H9 (cell line): ENCODE measurements at regions not wholly inside any gene's neighbourhood (a gene's known extent, or its start where the extent isn't known, plus 50 kb on each side); places are given as distances from the start of the nearest gene placed in this dataset.

Experiments
- DNase-seq: peaks from one replicate; pipeline ENCODE4 v3.0.0-alpha.2; 2017
- H2AFZ ChIP-seq: one replicate; pipeline ENCODE4 v1.6.1; 2013; ENCODE audit warnings: mild to moderate bottlenecking, low read length, control low read depth, moderate library complexity
- H2AK5ac ChIP-seq: 2 replicates; pipeline ENCODE4 v1.6.1; 2013; ENCODE audit warnings: low read length, control low read depth, mixed read lengths; ENCODE audit not compliant: insufficient read length
- H2BK120ac ChIP-seq: one replicate; pipeline ENCODE4 v1.6.1; 2013; ENCODE audit warnings: low read depth, mild to moderate bottlenecking, low read length, control low read depth, inconsistent platforms; ENCODE audit not compliant: poor library complexity, severe bottlenecking
- H2BK12ac ChIP-seq: 2 replicates; pipeline ENCODE4 v1.6.1; 2013; ENCODE audit warnings: low read length, control low read depth, mixed read lengths, low read depth; ENCODE audit not compliant: insufficient read length
- H2BK15ac ChIP-seq: 2 replicates; pipeline ENCODE4 v1.6.1; 2013; ENCODE audit warnings: low read depth, low read length, control low read depth
- H2BK20ac ChIP-seq: one replicate; pipeline ENCODE4 v1.6.1; 2013; ENCODE audit warnings: low read depth, mild to moderate bottlenecking, low read length, control low read depth, inconsistent platforms; ENCODE audit not compliant: poor library complexity, severe bottlenecking
- H2BK5ac ChIP-seq: 2 replicates; pipeline ENCODE4 v1.6.1; 2013; ENCODE audit warnings: low read length, control low read depth, mixed read lengths; ENCODE audit not compliant: insufficient read length
- H3K14ac ChIP-seq: 2 replicates; pipeline ENCODE4 v1.6.1; 2013; ENCODE audit warnings: low read length, control low read depth; ENCODE audit not compliant: insufficient read depth
- H3K18ac ChIP-seq: 2 replicates; pipeline ENCODE4 v1.6.1; 2013; ENCODE audit warnings: low read depth, mild to moderate bottlenecking, mixed read lengths, low read length, control low read depth; ENCODE audit not compliant: insufficient read length
- H3K23ac ChIP-seq: 2 replicates; pipeline ENCODE4 v1.6.1; 2013; ENCODE audit warnings: low read length, control low read depth, mixed read lengths, low read depth; ENCODE audit not compliant: insufficient read length
- H3K23me2 ChIP-seq: 2 replicates; pipeline ENCODE4 v1.6.1; 2013; ENCODE audit warnings: low read depth, mild to moderate bottlenecking, mixed read lengths, low read length, control low read depth; ENCODE audit not compliant: insufficient read length, poor library complexity, severe bottlenecking
- H3K27ac ChIP-seq: 2 replicates; pipeline ENCODE4 v1.5.1; 2013; ENCODE audit warnings: low read length, control low read depth, mixed read lengths, low read depth; ENCODE audit not compliant: insufficient read length
- H3K27me3 ChIP-seq: 2 replicates; pipeline ENCODE4 v1.6.1; 2013; ENCODE audit warnings: low read length, control low read depth, inconsistent platforms; ENCODE audit not compliant: insufficient read depth
- H3K4ac ChIP-seq: 2 replicates; pipeline ENCODE4 v1.6.1; 2013; ENCODE audit warnings: low read depth, mild to moderate bottlenecking, control low read depth, inconsistent platforms, low read length, moderate library complexity
- H3K4me1 ChIP-seq: 2 replicates; pipeline ENCODE4 v1.6.1; 2013; ENCODE audit warnings: low read length, control low read depth, inconsistent platforms; ENCODE audit not compliant: insufficient read depth
- H3K4me2 ChIP-seq: 2 replicates; pipeline ENCODE4 v1.6.1; 2013; ENCODE audit warnings: low read length, control low read depth, mixed read lengths; ENCODE audit not compliant: insufficient read length, insufficient read depth
- H3K56ac ChIP-seq: 2 replicates; pipeline ENCODE4 v1.6.1; 2013; ENCODE audit warnings: low read depth, mild to moderate bottlenecking, mixed read lengths, low read length, control low read depth; ENCODE audit not compliant: insufficient read length
- H3K79me1 ChIP-seq: 2 replicates; pipeline ENCODE4 v1.6.1; 2013; ENCODE audit warnings: low read depth, mild to moderate bottlenecking, moderate library complexity, low read length, control low read depth, inconsistent platforms; ENCODE audit not compliant: insufficient read depth, poor library complexity, severe bottlenecking
- H3K79me2 ChIP-seq: 2 replicates; pipeline ENCODE4 v1.6.1; 2013; ENCODE audit warnings: low read length, control low read depth, inconsistent platforms; ENCODE audit not compliant: insufficient read depth
- H3K9ac ChIP-seq: 2 replicates; pipeline ENCODE4 v1.6.1; 2013; ENCODE audit warnings: low read length, control low read depth, mixed read lengths; ENCODE audit not compliant: insufficient read length; ENCODE audit errors: extremely low read depth
- H3K9me3 ChIP-seq: one replicate; pipeline ENCODE4 v1.6.1; 2013; ENCODE audit warnings: low read depth, low read length, inconsistent platforms; ENCODE audit not compliant: control insufficient read depth
- H3T11ph ChIP-seq: one replicate; pipeline ENCODE4 v1.6.1; 2013; ENCODE audit warnings: mild to moderate bottlenecking, low read length, control low read depth, inconsistent platforms
- H4K20me1 ChIP-seq: one replicate; pipeline ENCODE4 v1.6.1; 2013; ENCODE audit not compliant: control insufficient read depth, insufficient read length, insufficient read depth
- H4K5ac ChIP-seq: 2 replicates; pipeline ENCODE4 v1.6.1; 2013; ENCODE audit warnings: low read depth, mild to moderate bottlenecking, mixed read lengths, low read length, control low read depth; ENCODE audit not compliant: insufficient read length
- H4K8ac ChIP-seq: replicated peaks from 2 replicates; pipeline ENCODE4 v1.6.1; 2013; ENCODE audit warnings: low read length, control low read depth, mixed read lengths, low read depth; ENCODE audit not compliant: insufficient read length
- H4K91ac ChIP-seq: 2 replicates; pipeline ENCODE4 v1.6.1; 2013; ENCODE audit warnings: low read depth, mild to moderate bottlenecking, moderate library complexity, mixed read lengths, low read length, control low read depth; ENCODE audit not compliant: insufficient read length
- H3K27ac Mint-ChIP-seq, 3 experiments: 2 replicates in 2 of 3; 3 replicates in 1 of 3; pipeline ENCODE4 v1.8.0; 2020 to 2021; ENCODE audit warnings: mixed read lengths in 3 of 3, mild to moderate bottlenecking in 1 of 3, moderate library complexity in 1 of 3
- H3K27me3 Mint-ChIP-seq: 2 replicates; pipeline ENCODE4 v1.8.0; 2021; ENCODE audit warnings: low read depth, mild to moderate bottlenecking, moderate library complexity, mixed read lengths
- H3K36me3 Mint-ChIP-seq, 3 experiments: 2 replicates in 2 of 3; 3 replicates in 1 of 3; pipeline ENCODE4 v1.8.0; 2020 to 2021; ENCODE audit warnings: low read depth in 3 of 3, mixed read lengths in 3 of 3; ENCODE audit not compliant: insufficient read depth in 1 of 3
- H3K4me1 Mint-ChIP-seq, 2 experiments: 2 replicates each; pipeline ENCODE4 v1.8.0; 2020; ENCODE audit warnings: mixed read lengths in 2 of 2
- H3K4me3 Mint-ChIP-seq, 2 experiments: 2 replicates in 1 of 2; 3 replicates in 1 of 2; pipeline ENCODE4 v1.8.0; 2020 to 2021; ENCODE audit warnings: mild to moderate bottlenecking in 2 of 2, mixed read lengths in 2 of 2, moderate library complexity in 1 of 2
- H3K9me3 Mint-ChIP-seq, 2 experiments: 2 replicates in 1 of 2; 3 replicates in 1 of 2; pipeline ENCODE4 v1.8.0; 2020; ENCODE audit warnings: mild to moderate bottlenecking in 2 of 2, mixed read lengths in 2 of 2, moderate library complexity in 1 of 2
- CTCF ChIP-seq: fragments of 200-600 bp; sonication (generic); conservative IDR thresholded peaks from 3 replicates; pipeline ENCODE4 v1.8.0; 2021; ENCODE audit warnings: antibody characterized with exemption, mild to moderate bottlenecking
- WGBS: extraction: QIAGEN DNeasy Blood & Tissue Kit; methylation state at CpG from one replicate; pipeline ENCODE4 v1.1.7; 2013; ENCODE audit warnings: missing lambda C conversion rate, low lambda C conversion rate, mixed read lengths; ENCODE audit not compliant: insufficient read length; ENCODE audit errors: extremely low coverage; 5-methylcytosine and 5-hydroxymethylcytosine counted together

GRCh38 chr22:48481748-48482147, 1345.9 kb downstream of the BRD1 start:
- WGBS: no CpG with 5 or more reads among the region's 2 CpGs
- no peaks in the 10 kb centered on the region for H3K9me3 ChIP-seq
- no peak overlapping the region for H3T11ph ChIP-seq
- Mint-ChIP-seq H3K4me3 (no peak overlapping the region), H3K36me3 (no peaks in the 10 kb centered on the region; a peak in 1 of 7 replicates), H3K27me3 (peaks cover 3% of the 10 kb centered on the region), H3K27ac (no peak overlapping the region), H3K9me3 (no peaks in the 10 kb centered on the region; a peak in 1 of 5 replicates), H3K4me1 (peaks cover 18 to 35% of the 10 kb centered on the region in 2 experiments)
- no peaks in the 10 kb centered on the region for H3K27me3 ChIP-seq
- no peak overlapping the region for H3K56ac ChIP-seq
- no peak overlapping the region for H2AK5ac ChIP-seq
- H3K79me1 ChIP-seq: no peaks in the 10 kb centered on the region
- H2BK5ac ChIP-seq: no peak overlapping the region
- DNase-seq: peak; percentile 5
- H3K18ac ChIP-seq: no peak overlapping the region
- H3K23me2 ChIP-seq: no peaks in the 10 kb centered on the region
- peaks cover 3% of the 10 kb centered on the region; the same call in 1 of the 2 replicates for H3K4me1 ChIP-seq
- H4K20me1 ChIP-seq: no peaks in the 10 kb centered on the region
- no peak for TF ChIP-seq CTCF
- H2BK12ac ChIP-seq: no peak overlapping the region
- no peak overlapping the region for H3K4me2 ChIP-seq
- H3K14ac ChIP-seq: no peak overlapping the region
- no peak overlapping the region for H2BK15ac ChIP-seq
- no peak overlapping the region for H2BK20ac ChIP-seq
- no peak overlapping the region for H4K5ac ChIP-seq
- no peak overlapping the region for H2BK120ac ChIP-seq
- H2AFZ ChIP-seq: no peak overlapping the region
- H3K27ac ChIP-seq: no peak overlapping the region
- no peak overlapping the region for H3K23ac ChIP-seq
- H3K79me2 ChIP-seq: no peaks in the 10 kb centered on the region
- H3K4ac ChIP-seq: no peak overlapping the region
- no peak overlapping the region for H4K8ac ChIP-seq
- H3K9ac ChIP-seq: no peak overlapping the region
- no peak overlapping the region for H4K91ac ChIP-seq
